HG03520 (cell line): ENCODE measurements at regions not wholly inside any gene's neighbourhood (a gene's known extent, or its start where the extent isn't known, plus 50 kb on each side); places are given as distances from the start of the nearest gene placed in this dataset.
"Not testable (repeated sequence)": the region's sequence is repeated elsewhere in the genome, so short reads cannot be mapped to it uniquely, and the experiment has no call there.

ENCODE experiments used
- ATAC-seq: cut with Tn5 transposase; IDR thresholded peaks from one replicate; pipeline ENCODE4 v1.9.1; 2021; ENCODE audit warnings: mild to moderate bottlenecking, moderate library complexity; ENCODE audit not compliant: unreplicated experiment

DNA sequence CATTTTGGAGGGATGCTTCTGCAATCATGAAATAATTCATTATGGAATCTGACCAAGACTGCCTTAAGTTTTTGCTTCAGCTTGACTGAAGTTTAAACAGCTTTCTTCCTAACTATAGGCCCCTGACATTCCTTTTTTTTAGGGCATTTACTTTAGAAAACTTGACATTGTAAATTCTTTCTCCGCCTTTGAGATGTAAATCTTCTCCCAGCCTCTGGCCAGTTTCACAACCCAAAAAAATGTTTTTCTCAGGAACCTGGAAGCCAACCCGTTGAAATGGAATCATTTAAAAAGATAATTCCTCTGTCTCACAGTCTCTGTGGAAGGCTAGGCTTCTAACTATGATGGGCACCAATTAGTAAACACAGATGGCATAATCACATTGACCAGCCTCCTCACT is 710.4 kb upstream of the PABPC4L start:
- no peak for ATAC-seq

DNA sequence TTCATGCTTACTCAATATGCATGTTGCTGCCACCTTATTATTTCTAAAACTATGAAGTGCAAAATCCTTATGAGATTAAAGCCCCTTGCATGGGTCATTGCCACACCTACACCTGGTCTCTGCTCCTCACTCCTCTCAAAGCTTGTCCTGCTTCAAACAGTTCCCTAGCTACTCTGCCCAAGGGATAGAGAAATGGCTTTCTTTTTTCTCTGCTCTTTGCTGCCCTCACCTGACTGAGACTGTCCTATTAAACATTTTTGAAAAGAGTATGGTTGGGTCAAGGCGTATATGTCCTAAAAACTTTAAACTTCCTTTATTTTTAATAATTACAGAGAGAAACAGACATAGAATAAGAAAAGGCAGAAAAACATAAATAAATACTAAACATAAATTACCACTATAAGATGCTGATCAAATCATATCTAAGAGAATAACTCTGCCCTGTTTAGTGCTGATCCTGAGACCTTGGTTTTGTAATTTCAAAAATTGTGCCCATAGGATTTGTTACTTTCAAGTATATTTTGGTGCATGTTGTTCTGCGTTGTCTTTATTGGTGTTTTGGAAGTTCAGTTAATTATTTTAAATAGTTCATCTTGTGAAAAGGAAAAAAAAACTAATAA is 704.9 kb upstream of the PABPC4L start:
- no peak for ATAC-seq

DNA sequence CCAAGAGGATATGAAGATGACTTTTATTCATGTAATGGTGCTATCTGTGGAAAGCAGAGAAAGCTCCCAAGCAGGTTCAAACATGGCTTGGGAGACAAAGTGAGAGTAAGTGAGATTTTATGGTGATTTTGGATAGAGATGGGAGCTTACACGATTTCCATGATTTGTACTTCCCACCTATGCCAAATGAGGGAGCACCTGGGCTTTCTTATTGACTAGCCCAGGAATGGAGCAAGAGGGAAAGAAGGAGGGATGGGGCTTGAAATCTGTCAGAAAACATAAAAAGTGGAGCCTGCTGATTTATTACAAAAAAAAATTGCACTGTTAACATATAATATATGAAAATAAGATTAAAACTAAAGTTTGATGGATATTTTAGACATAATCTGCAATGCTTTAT is 703.5 kb upstream of the PABPC4L start:
- no peak for ATAC-seq

DNA sequence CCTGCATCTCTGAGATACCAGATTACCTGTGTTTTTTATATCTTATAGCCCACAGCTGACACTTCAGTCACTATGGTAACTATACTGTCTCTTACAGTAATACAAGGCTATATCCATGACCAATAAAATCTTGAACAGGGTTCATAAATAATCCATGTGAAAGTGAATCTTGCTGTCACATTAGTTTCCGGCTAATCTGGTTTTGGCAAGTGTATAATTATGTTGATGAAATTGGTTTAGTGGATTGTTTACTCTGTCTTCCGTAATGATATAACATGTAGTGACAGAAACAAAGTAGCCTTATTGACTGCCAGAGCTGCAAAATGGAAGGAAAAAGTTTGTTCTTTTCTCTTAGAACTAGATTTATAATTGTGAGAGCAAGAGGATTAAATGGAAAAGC is 686.6 kb upstream of the PABPC4L start:
- ATAC-seq, result no peak

DNA sequence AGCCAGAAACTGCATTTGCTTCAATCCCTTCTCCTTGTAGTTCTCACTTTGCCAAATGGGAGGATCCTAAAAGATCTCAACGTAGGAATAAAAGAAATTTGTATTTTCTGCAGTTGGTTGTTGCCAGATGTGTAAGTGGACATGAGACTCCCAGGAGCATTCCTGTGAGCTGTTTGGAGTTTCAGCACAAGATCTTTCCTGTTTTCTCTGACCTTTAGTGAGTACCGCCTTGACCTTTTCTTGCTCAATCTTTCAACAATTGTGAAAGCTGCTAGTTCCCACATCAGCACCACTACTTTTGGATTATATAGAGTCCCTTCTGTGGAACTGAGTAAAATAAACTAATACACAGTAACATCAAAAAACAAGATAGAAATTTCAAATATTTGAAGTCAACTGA is 683.8 kb upstream of the PABPC4L start:
- no peak for ATAC-seq

DNA sequence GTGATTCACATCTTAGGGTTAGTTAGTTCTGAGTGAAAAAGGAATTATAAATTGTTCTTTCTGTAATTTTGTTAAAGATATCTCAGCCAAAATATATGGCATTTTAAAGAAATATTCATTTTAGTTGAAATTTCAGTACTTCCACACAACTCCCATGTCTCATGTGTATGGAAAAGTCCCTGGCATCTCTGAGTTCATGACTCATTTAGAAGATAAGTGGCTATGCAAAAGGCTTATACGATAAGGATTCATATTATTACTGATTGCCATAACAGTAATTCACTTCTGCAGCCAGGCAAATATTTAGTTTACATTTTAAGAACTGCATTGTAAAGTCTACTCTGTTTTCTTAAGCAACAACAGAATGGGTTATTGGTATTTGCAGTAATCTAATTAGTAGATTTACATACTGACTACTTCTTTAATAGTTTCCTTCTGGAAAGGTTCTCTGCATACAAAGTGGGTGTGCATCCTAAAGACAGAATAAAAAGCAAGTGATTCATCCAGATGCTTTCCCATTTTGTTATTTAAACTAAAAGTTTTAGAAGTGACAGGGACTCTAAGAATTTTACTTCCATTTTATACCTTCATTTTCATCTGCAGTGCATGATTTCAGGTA is 682.4 kb upstream of the PABPC4L start:
- ATAC-seq, result no peak

DNA sequence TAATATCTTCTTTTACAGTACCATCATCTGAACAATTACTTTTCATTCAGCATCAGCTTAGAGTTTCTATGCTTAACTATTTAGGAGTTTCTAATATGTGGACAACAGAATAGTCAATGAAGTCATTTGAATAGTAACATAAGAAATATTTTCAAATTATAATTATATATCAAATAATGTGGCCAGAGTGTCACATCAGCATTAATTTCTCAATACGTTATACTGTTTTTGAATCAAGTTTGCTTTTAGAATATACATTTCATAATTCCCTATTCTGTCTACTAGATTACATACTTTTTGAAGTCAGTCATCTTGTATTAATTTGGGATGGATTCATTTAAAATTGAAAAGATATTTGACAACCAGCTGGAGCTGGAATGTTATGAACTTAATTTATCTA is 677.4 kb upstream of the PABPC4L start:
- no peak for ATAC-seq

DNA sequence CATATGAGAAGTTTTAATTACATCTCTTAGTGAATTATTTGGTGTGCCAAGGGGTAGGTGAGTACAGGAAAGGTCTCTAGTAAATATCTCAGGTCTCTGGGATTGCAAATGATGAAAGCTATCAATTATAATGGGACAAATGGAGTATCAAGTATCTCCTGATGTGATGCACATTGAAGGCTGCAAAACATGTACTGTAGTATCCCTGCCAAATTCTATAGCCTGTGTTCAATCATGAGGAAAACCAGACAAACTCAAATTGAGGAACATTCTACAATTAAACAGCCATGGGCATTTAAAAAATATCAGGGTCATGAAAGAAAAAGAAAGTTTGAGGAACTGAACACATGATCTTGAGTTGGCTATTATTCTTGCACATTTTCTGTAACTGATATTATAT is 665.4 kb upstream of the PABPC4L start:
- ATAC-seq, result no peak

DNA sequence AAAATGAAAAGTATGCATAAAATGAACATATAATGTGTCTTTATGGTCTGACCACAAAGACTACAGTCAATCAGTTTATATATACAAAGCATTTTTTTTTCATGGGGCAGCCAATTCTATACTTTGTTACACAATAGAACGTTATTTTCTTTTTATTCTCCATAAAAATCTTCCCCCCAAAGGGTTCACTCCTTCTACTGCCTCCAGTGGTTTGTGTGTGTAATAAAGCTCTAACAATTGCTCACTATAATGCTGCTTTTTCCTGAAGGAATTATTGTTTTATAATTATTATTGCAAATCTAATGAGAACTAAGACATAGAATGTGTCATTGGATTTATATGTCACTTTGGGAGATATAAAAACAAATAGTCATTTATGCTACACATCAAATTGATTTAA is 664.1 kb upstream of the PABPC4L start:
- ATAC-seq, result no peak

DNA sequence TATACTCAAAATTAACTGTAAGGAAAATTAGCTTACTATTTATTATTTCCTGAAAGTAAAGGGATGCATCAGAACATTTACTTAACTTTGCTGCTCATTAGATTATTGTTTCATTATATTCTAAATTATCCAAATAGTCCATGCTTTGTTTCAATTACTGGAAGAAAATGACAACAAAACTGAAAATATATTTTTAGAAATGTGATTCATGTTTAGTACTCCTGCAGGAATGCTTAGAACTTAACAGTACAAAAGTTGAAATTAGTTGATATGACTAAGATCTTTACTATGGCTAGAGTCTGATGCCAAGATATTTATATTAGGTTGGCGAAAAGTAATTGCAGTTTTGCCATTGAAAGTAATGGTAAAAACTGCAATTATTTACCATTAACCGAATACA is 660.5 kb upstream of the PABPC4L start:
- no peak for ATAC-seq

DNA sequence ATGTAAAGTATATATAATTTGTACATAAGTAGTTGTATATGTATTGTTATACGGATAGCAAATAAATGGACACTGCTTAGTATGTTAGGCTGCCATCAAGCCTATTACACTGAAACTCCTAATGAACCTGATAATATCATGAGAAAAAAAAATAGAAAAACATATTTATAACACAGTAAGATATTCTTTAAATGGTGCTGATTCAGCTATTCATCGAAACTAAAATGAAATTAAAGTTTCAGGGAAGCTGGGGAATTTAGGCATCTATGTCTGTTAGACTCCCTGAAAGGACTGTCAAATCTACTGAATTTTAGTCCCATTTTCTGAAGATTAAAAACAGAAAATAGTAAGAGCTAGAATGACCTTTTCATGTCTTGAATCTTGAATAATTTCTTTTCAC is 647.1 kb upstream of the PABPC4L start:
- ATAC-seq, result no peak

DNA sequence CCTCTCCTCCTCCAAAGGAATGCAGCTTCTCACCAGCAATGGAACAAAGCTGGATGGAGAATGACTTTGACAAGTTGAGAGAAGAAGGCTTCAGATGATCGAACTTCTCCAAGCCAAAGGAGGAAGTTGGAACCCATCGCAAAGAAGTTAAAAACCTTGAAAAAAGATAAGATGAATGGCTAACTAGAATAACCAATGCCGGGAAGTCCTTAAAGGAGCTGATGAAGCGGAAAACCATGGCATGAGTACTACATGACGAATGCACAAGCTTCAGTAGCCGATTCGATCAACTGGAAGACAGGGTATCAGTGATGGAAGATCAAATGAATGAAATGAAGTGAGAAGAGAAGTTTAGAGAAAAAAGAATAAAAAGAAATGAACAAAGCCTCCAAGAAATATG is 629.2 kb upstream of the PABPC4L start:
- not testable (repeated sequence) for ATAC-seq

DNA sequence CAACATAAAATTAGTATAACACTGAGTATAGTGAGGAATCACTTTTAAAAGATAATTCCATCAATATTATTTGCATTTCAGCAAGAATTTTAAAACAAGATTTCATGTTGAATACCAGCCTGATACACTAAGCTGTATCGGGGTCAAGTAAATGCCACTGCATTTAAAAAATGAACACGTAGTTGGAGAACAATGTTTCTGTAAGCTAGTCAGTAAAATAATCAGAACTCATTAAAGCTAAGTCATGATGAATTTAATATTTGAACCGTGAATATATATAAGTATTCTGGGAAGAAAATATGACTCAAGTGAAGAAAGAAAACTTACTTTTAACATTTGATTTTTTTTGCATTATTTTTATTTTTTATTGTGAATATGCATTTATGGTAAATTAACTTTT is 611.0 kb upstream of the PABPC4L start:
- no peak for ATAC-seq

DNA sequence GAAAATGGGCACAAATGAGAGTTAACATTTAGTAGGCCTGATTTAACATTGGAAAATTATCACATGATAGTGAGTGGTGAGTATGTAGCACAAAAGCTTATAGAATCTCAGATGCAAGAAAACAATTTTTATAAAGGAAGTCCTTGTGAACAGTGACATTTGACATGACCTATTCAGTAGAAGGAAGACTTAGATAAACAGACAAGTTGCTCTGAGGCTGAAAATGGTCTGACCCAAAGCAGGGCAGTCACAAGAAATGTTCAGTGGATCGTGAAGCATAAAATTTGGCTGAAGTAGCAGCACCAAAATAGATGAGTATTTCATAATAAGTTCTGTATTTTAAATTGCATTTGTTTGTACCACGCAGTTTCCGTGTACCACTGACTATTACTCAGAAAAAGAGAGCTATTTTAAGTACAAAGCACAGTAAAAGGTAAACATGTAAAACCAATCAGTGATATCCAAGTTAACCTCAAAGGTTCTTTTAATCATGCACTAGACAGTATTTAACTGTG is 605.7 kb upstream of the PABPC4L start:
- ATAC-seq, result no peak

DNA sequence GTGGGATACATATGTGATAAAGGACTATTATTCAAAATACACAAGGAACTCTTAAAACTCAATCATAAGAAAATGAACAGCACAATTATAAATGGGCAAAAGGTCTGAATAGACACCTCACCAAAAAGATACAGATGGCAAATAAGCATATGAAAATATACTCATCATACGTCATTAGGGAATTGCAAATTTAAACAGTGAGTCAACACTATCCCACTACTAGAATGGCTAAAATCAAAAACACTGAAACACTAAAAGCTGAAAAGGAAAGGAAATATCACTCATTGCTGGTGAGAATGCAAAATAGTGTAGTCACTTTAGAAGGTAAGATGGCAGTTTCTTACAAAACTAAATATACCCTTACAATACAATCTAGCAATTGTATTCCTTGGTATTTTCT is 597.0 kb upstream of the PABPC4L start:
- no peak for ATAC-seq

DNA sequence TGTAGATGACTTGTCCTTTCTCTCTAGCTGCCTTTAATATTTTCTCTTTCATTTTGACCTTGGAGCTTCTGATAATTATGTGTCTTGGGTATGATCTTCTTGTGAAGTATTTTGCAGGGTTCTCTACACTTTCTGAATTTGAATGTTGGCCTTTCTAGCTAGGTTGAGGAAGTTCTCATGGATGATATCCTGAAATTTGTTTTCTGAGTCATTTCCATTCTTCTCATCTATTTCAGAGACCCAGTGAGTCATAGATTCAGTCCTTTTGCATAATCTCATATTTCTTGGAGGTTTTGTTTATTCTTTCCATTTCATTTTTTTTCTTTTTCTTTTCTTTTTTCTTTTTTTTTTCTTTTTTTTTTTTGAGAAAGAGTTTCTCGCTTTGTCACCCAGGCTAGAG is 585.7 kb upstream of the PABPC4L start:
- ATAC-seq, result no peak

DNA sequence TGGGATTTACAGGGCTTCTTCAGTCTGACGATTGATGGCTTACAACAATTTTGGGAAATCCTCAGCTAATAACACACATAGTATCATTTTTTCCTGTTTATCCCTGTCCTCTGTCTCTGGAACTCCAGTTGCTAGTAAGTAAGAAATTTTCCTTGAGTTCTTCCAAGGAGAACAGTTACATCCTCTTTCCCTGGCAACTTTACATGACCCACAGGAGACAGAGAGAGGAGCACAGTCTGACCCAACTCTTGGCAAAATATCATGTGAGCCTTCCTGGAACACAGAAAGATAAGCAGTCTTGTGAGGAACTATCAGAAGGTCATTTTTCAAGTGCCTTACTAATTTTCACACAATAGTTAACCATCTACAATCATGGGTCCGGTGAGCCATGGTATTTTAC is 578.7 kb upstream of the PABPC4L start:
- ATAC-seq, result no peak

DNA sequence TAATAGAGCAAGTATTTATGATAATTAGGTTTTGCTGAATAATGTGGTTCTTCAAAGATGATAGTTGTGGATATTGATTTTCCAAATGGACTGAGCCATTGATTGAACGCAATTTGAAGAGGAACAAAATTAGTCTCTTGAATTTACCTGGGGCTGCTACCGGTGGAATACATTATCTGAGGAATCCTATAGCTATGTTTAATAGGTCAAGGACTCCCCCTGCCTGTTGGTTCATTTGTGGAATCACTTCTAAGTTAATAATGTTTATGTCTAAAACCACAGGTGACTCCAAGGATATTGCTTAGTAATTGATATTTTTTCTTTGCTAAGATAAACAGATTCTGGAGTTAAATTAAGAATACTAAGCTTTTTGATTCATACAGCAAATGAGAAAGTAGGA is 576.0 kb upstream of the PABPC4L start:
- ATAC-seq, result no peak

DNA sequence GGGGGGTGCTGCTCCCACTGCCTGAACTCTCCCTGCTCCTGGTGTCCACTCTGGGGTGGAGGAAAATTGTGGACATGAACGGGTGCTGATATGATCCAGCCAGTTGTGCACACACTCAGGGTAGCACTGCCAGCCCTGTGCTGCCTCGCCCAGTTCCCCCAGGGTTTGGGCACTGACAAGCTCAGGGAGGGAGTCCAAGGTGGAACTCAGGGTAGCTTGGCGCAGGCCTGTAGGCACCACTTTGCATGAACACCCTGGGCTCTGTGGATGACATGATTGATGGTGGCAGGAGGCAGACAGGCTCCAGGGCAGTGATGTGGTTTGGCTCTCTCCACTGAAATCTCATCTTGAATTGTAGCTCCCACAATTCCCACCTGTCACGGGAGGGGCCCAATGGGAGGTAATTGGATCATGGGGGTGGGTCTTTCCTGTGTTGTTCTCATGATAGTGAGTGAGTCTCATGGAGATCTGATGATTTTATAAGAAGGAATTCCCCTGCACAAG is 572.0 kb upstream of the PABPC4L start:
- ATAC-seq, result no peak

DNA sequence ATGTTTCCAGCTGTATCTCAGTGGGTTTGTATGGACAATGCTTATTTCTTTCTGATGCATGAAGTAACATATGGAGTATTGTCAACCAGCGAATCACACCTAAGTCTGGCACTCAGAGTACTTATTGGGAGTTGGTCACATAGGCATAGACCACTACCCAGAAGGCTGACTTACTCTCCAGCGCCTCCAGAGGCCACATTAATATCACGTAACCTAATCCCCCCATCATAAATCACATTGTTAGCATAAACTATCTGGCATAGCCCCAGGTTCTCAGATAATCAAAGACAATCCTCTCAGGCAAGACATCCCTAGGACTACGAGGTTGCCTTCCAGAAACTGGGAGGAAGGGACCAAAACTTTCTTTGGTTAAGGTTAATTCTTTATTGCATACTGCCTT is 560.5 kb upstream of the PABPC4L start:
- no peak for ATAC-seq

DNA sequence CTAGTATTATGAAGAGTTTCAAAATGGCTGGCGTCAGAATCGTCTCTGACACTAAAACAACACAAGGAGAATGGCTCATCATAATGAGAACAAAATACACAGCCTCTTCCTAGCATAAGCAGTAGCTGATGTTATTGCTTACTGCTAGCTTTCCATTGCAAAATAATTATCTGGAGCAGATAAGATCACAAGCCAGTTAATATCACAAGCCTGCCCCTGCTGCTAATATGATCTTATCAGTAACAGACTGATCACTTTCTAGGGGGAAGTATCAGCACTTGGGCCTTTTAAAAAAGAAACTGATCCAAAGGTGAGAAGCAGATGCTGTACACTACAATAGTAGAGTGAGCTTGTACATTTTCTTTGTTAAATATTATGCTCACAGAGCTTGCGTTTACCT is 554.8 kb upstream of the PABPC4L start:
- no peak for ATAC-seq

DNA sequence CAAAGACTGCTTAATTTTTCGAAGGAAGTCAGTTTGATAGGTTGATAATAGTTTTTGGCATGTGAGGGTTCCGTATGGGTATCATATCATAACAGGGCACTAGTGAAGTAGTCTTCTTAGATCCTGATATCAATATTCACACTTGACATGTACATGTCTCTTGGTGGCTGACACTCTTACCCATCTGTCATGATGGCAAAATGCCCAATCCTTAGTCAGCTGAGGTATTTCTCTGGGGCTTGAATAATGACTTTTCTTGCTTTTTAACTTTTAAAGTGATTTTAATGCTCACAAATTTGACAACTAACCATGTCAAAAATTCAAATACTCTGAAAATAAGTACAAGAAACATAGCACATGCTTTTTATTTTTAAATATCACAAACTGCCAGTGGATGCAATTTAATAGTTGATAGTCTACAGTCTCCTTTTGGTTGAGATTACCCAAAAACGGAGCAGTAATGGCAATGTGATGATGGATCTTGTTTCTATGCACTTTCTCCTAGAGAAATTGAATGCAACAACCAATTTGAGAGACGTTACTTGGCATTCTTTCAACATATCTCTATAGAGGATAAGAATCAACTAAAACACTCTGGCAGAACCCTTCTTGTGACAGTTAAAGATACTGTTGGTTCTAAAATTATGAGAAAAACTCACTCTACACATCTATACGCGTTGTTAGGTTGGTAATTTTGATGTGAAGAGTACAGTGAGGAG is 552.9 kb upstream of the PABPC4L start:
- ATAC-seq, result no peak
